ENCODE measurements at regions not wholly inside any gene's neighbourhood (a gene's known extent, or its start where the extent isn't known, plus 50 kb on each side); places are given as distances from the start of the nearest gene placed in this dataset.

GRCh38 chr16:5549802-5550201 is 452.2 kb upstream of the EEF2KMT start (continued):
- TF ChIP-seq ZNF624 (tag by site-specific recombination; IDR thresholded peaks at IDR 0.05) = no peak

- Histone ChIP-seq H3K9me3 (ENCODE audit: control insufficient read depth, insufficient read depth, low read depth, low read length) (no peaks in the 10 kb centered on the region), H3K4me3 (ENCODE audit: low read depth, low read length) (no peak overlapping the region), H3K36me3 (ENCODE audit: control insufficient read depth in 2 of 2, insufficient read depth in 1 of 2, low read length in 2 of 2) (no peaks in the 10 kb centered on the region), H3K4me1 (ENCODE audit: control insufficient read depth, insufficient read depth, low read length) (no peaks in the 10 kb centered on the region), H3K27ac (ENCODE audit: extremely low read depth, low read depth, low read length) (no peak overlapping the region)
- POLR2A ChIA-PET = no interaction called here
- CTCF ChIA-PET = interaction anchor here (0.6 kb wide), 1 partner anchor 75 kb away, joined by 3 read pairs; no protein-coding TSS in a partner anchor
- no peak for TF ChIP-seq RBAK (tag by site-specific recombination; IDR thresholded peaks at IDR 0.05)
- TF ChIP-seq BCL11B (tag by site-specific recombination; IDR thresholded peaks at IDR 0.05; ENCODE audit: low read depth) = no peak
- TF ChIP-seq CTCF (tag by site-specific recombination; IDR thresholded peaks at IDR 0.05) = no peak
- no peak for TF ChIP-seq KLF9 (tag by site-specific recombination; IDR thresholded peaks at IDR 0.05; ENCODE audit: low read depth)
- no peak for TF ChIP-seq SP2 (tag by site-specific recombination; IDR thresholded peaks at IDR 0.05)
- no peak for TF ChIP-seq ZNF501 (tag by site-specific recombination; IDR thresholded peaks at IDR 0.05)
Observed at GRCh38 chr16:5541356-5541755, 443.8 kb upstream of the EEF2KMT start.

- POLR2A ChIA-PET = no interaction called here
- H3K9me3 ChIP-seq (ENCODE audit: control insufficient read depth, insufficient read depth, low read depth, low read length) = no peaks in the 10 kb centered on the region; the same call in 1 of the 2 replicates
- no peaks in the 10 kb centered on the region for H3K36me3 ChIP-seq (ENCODE audit: control insufficient read depth in 2 of 2, insufficient read depth in 1 of 2, low read length in 2 of 2)
- H3K4me1 ChIP-seq (ENCODE audit: control insufficient read depth, insufficient read depth, low read length) = no peaks in the 10 kb centered on the region
- no peak overlapping the region for H3K4me3 ChIP-seq (ENCODE audit: low read depth, low read length)
- CTCF ChIA-PET = no interaction called here
- no peak for TF ChIP-seq TCF7L2 (IDR thresholded peaks at IDR 0.05; ENCODE audit: borderline replicate concordance, low read depth, low read length)
- TF ChIP-seq ZNF24 (tag by site-specific recombination; IDR thresholded peaks at IDR 0.05) = no peak
- TF ChIP-seq ZNF354C (tag by site-specific recombination; IDR thresholded peaks at IDR 0.05; ENCODE audit: borderline replicate concordance, low read depth) = no peak
- no peak for TF ChIP-seq ZNF561 (tag by site-specific recombination; IDR thresholded peaks at IDR 0.05; ENCODE audit: borderline replicate concordance)
- no peak for TF ChIP-seq IKZF3 (tag by site-specific recombination; IDR thresholded peaks at IDR 0.05)
- TF ChIP-seq ZNF148 (tag by site-specific recombination; IDR thresholded peaks at IDR 0.05; ENCODE audit: borderline replicate concordance) = no peak
- no peak for TF ChIP-seq ZNF629 (tag by site-specific recombination; IDR thresholded peaks at IDR 0.05)
- no peak for TF ChIP-seq ZXDB (tag by site-specific recombination; IDR thresholded peaks at IDR 0.05)
- TF ChIP-seq ZNF112 (tag by site-specific recombination; IDR thresholded peaks at IDR 0.05) = no peak
- no peak for TF ChIP-seq HOXC10 (CRISPR knock-in tag; IDR thresholded peaks at IDR 0.05)
- TF ChIP-seq RBAK (tag by site-specific recombination; IDR thresholded peaks at IDR 0.05) = no peak
- TF ChIP-seq ZFP41 (tag by site-specific recombination; IDR thresholded peaks at IDR 0.05; ENCODE audit: borderline replicate concordance) = no peak
- no peak for TF ChIP-seq ZNF596 (tag by site-specific recombination; IDR thresholded peaks at IDR 0.05)
- TF ChIP-seq SCRT2 (tag by site-specific recombination; IDR thresholded peaks at IDR 0.05) = no peak
- no peak for TF ChIP-seq TSHZ1 (tag by site-specific recombination; IDR thresholded peaks at IDR 0.05; ENCODE audit: borderline replicate concordance)
- TF ChIP-seq ZNF239 (tag by site-specific recombination; IDR thresholded peaks at IDR 0.05) = no peak
- no peak for TF ChIP-seq ZNF350 (tag by site-specific recombination; IDR thresholded peaks at IDR 0.05)
- TF ChIP-seq ZNF280D (tag by site-specific recombination; IDR thresholded peaks at IDR 0.05) = no peak
- no peak overlapping the region for H3K27ac ChIP-seq (ENCODE audit: extremely low read depth, low read depth, low read length)
Observed at GRCh38 chr16:5537347-5537746, 439.8 kb upstream of the EEF2KMT start.

Measured in HEK293 (cell line).